Colonic mucosa (tissue), 4 donors: ENCODE measurements at regions not wholly inside any gene's neighbourhood (a gene's known extent, or its start where the extent isn't known, plus 50 kb on each side); places are given as distances from the start of the nearest gene placed in this dataset.

Experiments
- DNase-seq: peaks from one replicate; pipeline ENCODE4 v3.0.0-alpha.2; 2020
- H3K27ac ChIP-seq: fragments of 200-600 bp; one replicate; pipeline ENCODE4 v1.8.0; 2021
- H3K27me3 ChIP-seq: fragments of 200-600 bp; one replicate; pipeline ENCODE4 v1.8.0; 2021
- H3K36me3 ChIP-seq: fragments of 200-600 bp; one replicate; pipeline ENCODE4 v1.8.0; 2021
- H3K4me1 ChIP-seq: fragments of 200-600 bp; one replicate; pipeline ENCODE4 v1.8.0; 2021; ENCODE audit warnings: mild to moderate bottlenecking
- H3K4me3 ChIP-seq: fragments of 200-600 bp; one replicate; pipeline ENCODE4 v1.8.0; 2021
- H3K9ac ChIP-seq, 2 donors: one replicate each; pipeline ENCODE4 v1.7.0; 2013; ENCODE audit warnings: control low read depth in 2 of 2, low read depth in 2 of 2, low read length in 2 of 2
- H3K9me3 ChIP-seq: fragments of 200-600 bp; one replicate; pipeline ENCODE4 v1.8.0; 2021
- intact Hi-C: fragments of 100-400 bp; cut with DNase I; formaldehyde crosslinking; loops from one replicate; pipeline ENCODE4 v1.14.1; 2022
- TF ChIP-seq, protein P1 (sequence below): fragments of 200-600 bp; IDR thresholded peaks from one replicate; pipeline ENCODE4 v1.8.0; 2022; ENCODE audit warnings: antibody characterized with exemption, mild to moderate bottlenecking
- donor health status: healthy.
- donor health status: DM: no; HTN: no; CAD: no.
- donor health status: DM: no; HTN: no; CAD: no.

DNA sequence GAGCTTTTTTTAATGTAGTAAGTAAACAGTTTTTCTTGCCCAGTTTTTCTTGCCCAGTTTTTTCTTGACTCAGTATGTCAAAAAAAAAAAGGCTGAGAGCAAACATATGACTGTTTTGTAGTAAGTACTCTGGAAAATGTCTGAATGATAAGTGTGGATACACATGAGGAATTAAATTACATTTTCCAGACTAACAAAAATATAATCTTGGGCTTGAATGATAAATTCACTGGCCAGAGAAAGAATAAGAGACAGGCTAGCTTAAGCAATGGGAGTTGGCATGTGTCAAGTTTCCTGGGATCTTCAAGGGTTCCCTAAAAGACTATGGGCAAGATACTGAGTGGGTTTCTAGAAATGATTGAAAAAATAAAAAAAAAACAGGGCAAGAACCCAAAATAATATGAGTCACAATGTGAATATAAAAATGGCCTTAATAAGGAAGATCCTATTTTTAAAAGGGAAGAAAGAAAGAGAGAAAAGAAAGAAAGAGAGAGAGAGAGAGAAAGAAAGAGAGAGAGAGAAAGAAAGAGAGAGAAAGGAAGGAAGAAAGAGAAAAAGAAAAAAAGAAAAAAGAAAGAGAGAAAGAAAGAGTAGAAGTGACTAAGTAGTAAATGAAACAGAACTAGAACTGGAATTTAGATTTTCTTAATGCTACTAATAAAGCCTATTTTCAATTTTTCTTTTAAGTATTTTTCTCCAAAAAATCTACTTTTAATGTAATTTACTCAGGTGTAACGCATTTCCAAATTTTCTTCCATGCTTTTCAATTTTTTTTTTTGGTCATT is 60.2 kb downstream of the TFPI2 start:
- intact Hi-C loops, result no loop called here
- no peaks in the 10 kb centered on the region for H3K36me3 ChIP-seq
- no peaks in the 10 kb centered on the region for H3K4me1 ChIP-seq
- DNase-seq, result no peak
- no peaks in the 10 kb centered on the region for H3K27me3 ChIP-seq
- H3K27ac ChIP-seq, result no peak overlapping the region
- H3K9ac ChIP-seq, result no peak overlapping the region
- TF ChIP-seq, protein P1, sequence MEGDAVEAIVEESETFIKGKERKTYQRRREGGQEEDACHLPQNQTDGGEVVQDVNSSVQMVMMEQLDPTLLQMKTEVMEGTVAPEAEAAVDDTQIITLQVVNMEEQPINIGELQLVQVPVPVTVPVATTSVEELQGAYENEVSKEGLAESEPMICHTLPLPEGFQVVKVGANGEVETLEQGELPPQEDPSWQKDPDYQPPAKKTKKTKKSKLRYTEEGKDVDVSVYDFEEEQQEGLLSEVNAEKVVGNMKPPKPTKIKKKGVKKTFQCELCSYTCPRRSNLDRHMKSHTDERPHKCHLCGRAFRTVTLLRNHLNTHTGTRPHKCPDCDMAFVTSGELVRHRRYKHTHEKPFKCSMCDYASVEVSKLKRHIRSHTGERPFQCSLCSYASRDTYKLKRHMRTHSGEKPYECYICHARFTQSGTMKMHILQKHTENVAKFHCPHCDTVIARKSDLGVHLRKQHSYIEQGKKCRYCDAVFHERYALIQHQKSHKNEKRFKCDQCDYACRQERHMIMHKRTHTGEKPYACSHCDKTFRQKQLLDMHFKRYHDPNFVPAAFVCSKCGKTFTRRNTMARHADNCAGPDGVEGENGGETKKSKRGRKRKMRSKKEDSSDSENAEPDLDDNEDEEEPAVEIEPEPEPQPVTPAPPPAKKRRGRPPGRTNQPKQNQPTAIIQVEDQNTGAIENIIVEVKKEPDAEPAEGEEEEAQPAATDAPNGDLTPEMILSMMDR, result no peak
- H3K9me3 ChIP-seq, result no peaks in the 10 kb centered on the region
- no peak overlapping the region for H3K4me3 ChIP-seq

DNA sequence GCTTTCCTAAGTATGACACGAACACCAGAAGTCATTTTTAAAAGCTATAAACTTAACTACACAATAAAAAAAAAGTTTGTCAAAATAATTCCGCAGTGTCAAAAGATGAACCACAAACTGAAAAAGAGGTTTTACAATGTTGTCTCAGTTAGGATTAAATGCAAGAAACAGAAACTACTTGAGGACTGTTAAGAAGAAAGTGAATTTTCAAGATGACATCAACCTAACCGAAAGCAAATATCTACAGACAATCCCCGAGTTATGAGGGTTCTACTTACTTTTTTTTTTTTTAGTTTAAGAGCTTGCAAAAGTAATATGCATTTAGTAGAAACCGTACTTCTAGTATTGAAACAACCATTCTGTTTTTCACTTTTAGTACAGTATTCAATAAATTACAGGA is 62.3 kb downstream of the TFPI2 start:
- DNase-seq, result no peak
- intact Hi-C loops, result no loop called here
- TF ChIP-seq, protein P1, result no peak
- Histone ChIP-seq H3K9ac (no peak overlapping the region), H3K4me3 (no peak overlapping the region), H3K4me1 (no peaks in the 10 kb centered on the region), H3K27ac (no peak overlapping the region), H3K36me3 (no peaks in the 10 kb centered on the region), H3K27me3 (no peaks in the 10 kb centered on the region), H3K9me3 (no peaks in the 10 kb centered on the region)

DNA sequence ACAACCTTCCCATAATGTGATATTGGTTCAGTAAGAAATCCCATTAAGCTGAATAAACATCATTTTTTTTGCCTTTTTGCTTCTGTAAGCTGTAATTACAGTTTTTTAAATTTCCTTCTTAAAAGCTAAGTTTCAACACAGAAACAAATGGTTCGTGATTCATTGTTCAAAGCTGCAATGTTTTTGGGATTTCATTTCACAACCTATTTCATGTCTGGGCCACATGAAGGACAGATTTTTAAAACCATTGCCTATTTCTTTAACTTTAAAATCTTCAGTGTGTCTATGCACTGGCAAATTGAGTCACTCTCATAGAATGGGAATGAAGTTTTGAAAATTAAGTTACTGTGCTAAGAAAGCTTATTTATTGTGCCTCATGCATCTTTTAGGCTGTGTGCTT is 66.9 kb downstream of the TFPI2 start:
- no peak overlapping the region for H3K27ac ChIP-seq
- no peak overlapping the region for H3K4me3 ChIP-seq
- no peak for DNase-seq
- intact Hi-C loops, result no loop called here
- H3K9ac ChIP-seq, result no peak overlapping the region
- TF ChIP-seq, protein P1, result no peak
- no peaks in the 10 kb centered on the region for H3K27me3 ChIP-seq
- H3K36me3 ChIP-seq, result no peaks in the 10 kb centered on the region
- no peaks in the 10 kb centered on the region for H3K9me3 ChIP-seq
- no peaks in the 10 kb centered on the region for H3K4me1 ChIP-seq

DNA sequence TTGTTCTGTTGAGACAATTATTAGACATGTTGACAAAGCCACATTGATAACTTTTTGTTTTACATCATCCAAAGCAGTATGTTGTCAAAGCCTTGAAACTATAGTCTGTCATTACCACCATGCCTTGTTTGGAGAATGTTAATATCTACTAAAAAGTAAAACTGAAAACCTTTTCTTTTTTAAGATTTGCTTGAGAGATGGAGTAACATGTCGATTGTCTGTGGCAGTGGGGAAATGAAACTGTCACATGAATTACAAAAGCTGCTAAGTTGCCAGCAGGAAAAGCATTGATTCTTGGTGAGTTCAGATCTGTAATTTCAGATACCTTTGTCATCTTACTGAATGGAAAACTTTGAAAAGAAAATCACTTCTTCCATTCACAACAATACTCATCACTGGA is 69.1 kb downstream of the TFPI2 start:
- DNase-seq, result no peak
- H3K27me3 ChIP-seq, result no peaks in the 10 kb centered on the region
- intact Hi-C loops, result no loop called here
- H3K36me3 ChIP-seq, result no peaks in the 10 kb centered on the region
- H3K4me1 ChIP-seq, result no peaks in the 10 kb centered on the region
- TF ChIP-seq, protein P1, result no peak
- H3K27ac ChIP-seq, result no peak overlapping the region
- H3K9me3 ChIP-seq, result no peaks in the 10 kb centered on the region
- no peak overlapping the region for H3K4me3 ChIP-seq
- H3K9ac ChIP-seq, result no peak overlapping the region

DNA sequence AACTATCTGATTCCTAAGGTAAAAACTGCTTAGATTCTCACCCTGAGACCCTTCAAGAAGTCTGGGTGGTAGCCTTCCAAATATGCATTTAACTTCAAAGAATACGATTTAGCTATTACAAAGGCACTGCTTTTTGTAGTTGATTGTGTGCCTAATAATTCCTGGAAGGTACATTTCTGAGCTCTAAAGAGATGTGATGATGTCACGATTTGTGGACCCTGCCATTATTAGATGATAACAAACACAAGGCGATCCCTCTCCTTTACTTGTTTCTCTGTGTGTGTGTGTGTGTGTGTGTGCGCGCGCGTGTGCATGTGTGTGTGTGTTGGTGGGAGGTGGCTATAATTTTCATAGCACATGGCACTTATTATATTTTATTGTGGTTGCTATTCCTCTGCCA is 70.9 kb downstream of the TFPI2 start:
- intact Hi-C loops, result no loop called here
- no peak for DNase-seq
- H3K9ac ChIP-seq, result no peak overlapping the region
- no peaks in the 10 kb centered on the region for H3K27me3 ChIP-seq
- H3K27ac ChIP-seq, result no peak overlapping the region
- TF ChIP-seq, protein P1, result no peak
- no peaks in the 10 kb centered on the region for H3K4me1 ChIP-seq
- no peaks in the 10 kb centered on the region for H3K36me3 ChIP-seq
- no peak overlapping the region for H3K4me3 ChIP-seq
- H3K9me3 ChIP-seq, result no peaks in the 10 kb centered on the region
